Testis (tissue), 2 donors: ENCODE measurements at regions not wholly inside any gene's neighbourhood (a gene's known extent, or its start where the extent isn't known, plus 50 kb on each side); places are given as distances from the start of the nearest gene placed in this dataset.

ENCODE experiments used
- POLR2A ChIP-seq: fragments of 450-650 bp; IDR thresholded peaks from one replicate; pipeline ENCODE4 v1.6.1; 2017; ENCODE audit warnings: antibody characterized with exemption, mild to moderate bottlenecking, moderate library complexity
- TF ChIP-seq, protein P1 (sequence below), 3 experiments: fragments of 450-650 bp in 2 of 3; fragments of 200-600 bp in 1 of 3; sonication (generic) in 1 of 3; IDR thresholded peaks; one replicate each; pipeline ENCODE4 v1.5.1; 2016 to 2019; ENCODE audit warnings: antibody characterized with exemption in 3 of 3, mild to moderate bottlenecking in 2 of 3, moderate library complexity in 1 of 3

DNA sequence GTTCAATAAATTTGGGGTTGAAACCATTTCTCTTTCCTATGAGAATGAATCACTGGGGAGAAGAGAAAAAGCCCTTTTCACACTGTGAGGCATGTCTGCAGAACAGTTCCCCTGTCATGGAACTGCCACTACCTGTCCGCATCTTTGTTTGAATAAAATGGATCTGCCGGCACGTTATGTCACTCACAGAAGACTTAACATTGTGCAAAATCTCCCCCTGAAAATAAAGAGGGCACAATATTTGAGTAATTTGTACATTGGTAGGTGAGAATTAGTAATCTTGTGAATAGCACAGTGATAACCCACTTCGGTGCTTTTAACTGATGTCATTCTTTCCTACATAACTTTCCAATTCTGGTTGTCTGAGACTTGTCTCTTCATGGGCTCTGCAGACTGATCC is 804.0 kb downstream of the C6orf118 start:
- TF ChIP-seq, protein P1, sequence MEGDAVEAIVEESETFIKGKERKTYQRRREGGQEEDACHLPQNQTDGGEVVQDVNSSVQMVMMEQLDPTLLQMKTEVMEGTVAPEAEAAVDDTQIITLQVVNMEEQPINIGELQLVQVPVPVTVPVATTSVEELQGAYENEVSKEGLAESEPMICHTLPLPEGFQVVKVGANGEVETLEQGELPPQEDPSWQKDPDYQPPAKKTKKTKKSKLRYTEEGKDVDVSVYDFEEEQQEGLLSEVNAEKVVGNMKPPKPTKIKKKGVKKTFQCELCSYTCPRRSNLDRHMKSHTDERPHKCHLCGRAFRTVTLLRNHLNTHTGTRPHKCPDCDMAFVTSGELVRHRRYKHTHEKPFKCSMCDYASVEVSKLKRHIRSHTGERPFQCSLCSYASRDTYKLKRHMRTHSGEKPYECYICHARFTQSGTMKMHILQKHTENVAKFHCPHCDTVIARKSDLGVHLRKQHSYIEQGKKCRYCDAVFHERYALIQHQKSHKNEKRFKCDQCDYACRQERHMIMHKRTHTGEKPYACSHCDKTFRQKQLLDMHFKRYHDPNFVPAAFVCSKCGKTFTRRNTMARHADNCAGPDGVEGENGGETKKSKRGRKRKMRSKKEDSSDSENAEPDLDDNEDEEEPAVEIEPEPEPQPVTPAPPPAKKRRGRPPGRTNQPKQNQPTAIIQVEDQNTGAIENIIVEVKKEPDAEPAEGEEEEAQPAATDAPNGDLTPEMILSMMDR (IDR thresholded peaks at IDR 0.05) = no peak
- TF ChIP-seq POLR2A = no peak
